HCT116 (cell line): ENCODE measurements at regions not wholly inside any gene's neighbourhood (a gene's known extent, or its start where the extent isn't known, plus 50 kb on each side); places are given as distances from the start of the nearest gene placed in this dataset.

Experiments
- ATAC-seq: fragments of 200-7000 bp; cut with Tn5 transposase; 2 replicates; pipeline ENCODE4 v1.9.1; 2020; ENCODE audit warnings: mild to moderate bottlenecking, moderate library complexity
- BruUV-seq: library from RNA; stranded (reverse); fragments of 400-500 nt; replicated peaks from 2 replicates; lab custom pipeline; 2021; lab: Mats Ljungman, UMichigan
- CTCF ChIA-PET: fragments of 300-600 bp; sonication (Branson Sonifier 250); formaldehyde crosslinking; loops from one replicate; lab custom pipeline; 2021; ENCODE audit warnings: antibody characterized with exemption; lab: Charles Lee
- POLR2A ChIA-PET: fragments of 300-600, 350-600 bp; sonication (Branson Sonifier 250); formaldehyde crosslinking; loops from one replicate; lab custom pipeline; 2021; ENCODE audit warnings: antibody characterized with exemption; lab: Charles Lee
- RAD21 ChIA-PET, 2 experiments: fragments of 300-600 bp; sonication (Branson Sonifier 250); formaldehyde crosslinking; loops; one replicate each; lab custom pipeline; 2023; ENCODE audit warnings: low total read pairs in 2 of 2; ENCODE audit not compliant: uncharacterized antibody in 2 of 2, unreplicated experiment in 2 of 2, low non-redundant PET in 1 of 2; lab: Charles Lee
- DNase-seq: peaks from one replicate; pipeline ENCODE4 v3.0.0-alpha.2; 2010; ENCODE audit warnings: low read depth, low spot score
- H2AFZ ChIP-seq: fragments of 200-600 bp; shearing (Covaris generic), sonication (generic); 2 replicates; pipeline ENCODE4 v1.6.1; 2017; ENCODE audit warnings: low read depth, mixed run types, mixed read lengths, antibody characterized with exemption, low read length; ENCODE audit not compliant: poor library complexity, severe bottlenecking
- H3K27ac ChIP-seq: 2 replicates; pipeline ENCODE4 v1.5.1; 2012; ENCODE audit warnings: low read depth, low read length
- H3K27me3 ChIP-seq: fragments of 200-600 bp; sonication (generic); 2 replicates; pipeline ENCODE4 v1.6.1; 2016; ENCODE audit warnings: mixed run types, low read length, mixed read lengths; ENCODE audit not compliant: insufficient read depth
- H3K36me3 ChIP-seq, 2 experiments: fragments of 200-500 bp in 1 of 2; fragments of 200-600 bp in 1 of 2; sonication (Bioruptor generic) in 1 of 2; sonication (generic) in 1 of 2; 2 replicates each; pipeline versions ENCODE4 v1.5.1 to v1.6.1; 2014 to 2016; ENCODE audit warnings: low read length in 2 of 2, inconsistent platforms in 1 of 2, mixed read lengths in 1 of 2, mixed run types in 1 of 2; ENCODE audit not compliant: insufficient read depth in 2 of 2, control insufficient read depth in 1 of 2
- H3K4me1 ChIP-seq, 2 experiments: fragments of 200-600 bp in 1 of 2; sonication (generic) in 1 of 2; 2 replicates each; pipeline versions ENCODE4 v1.5.1 to v1.6.1; 2012 to 2017; ENCODE audit warnings: low read length in 2 of 2, inconsistent platforms in 1 of 2, mild to moderate bottlenecking in 1 of 2, mixed read lengths in 1 of 2, mixed run types in 1 of 2, moderate library complexity in 1 of 2; ENCODE audit not compliant: insufficient read depth in 2 of 2, control insufficient read depth in 1 of 2
- H3K4me2 ChIP-seq: fragments of 200-600 bp; sonication (generic); 2 replicates; pipeline ENCODE4 v1.6.1; 2017; ENCODE audit warnings: mixed run types, low read length, mixed read lengths
- H3K4me3 ChIP-seq, 2 experiments: fragments of 200-600 bp in 1 of 2; sonication (generic) in 1 of 2; replicated peaks in 1 of 2; 2 replicates each; pipeline ENCODE4 v1.5.1; 2011 to 2016; ENCODE audit warnings: low read length in 2 of 2, control low read depth in 1 of 2, low read depth in 1 of 2, mild to moderate bottlenecking in 1 of 2, mixed read lengths in 1 of 2, mixed run types in 1 of 2
- H3K79me2 ChIP-seq: fragments of 200-600 bp; sonication (generic); 2 replicates; pipeline ENCODE4 v1.6.1; 2017; ENCODE audit warnings: mild to moderate bottlenecking, mixed run types, low read length, moderate library complexity, mixed read lengths; ENCODE audit not compliant: insufficient read depth
- H3K9ac ChIP-seq: fragments of 200-600 bp; sonication (generic); 2 replicates; pipeline ENCODE4 v1.6.1; 2016; ENCODE audit warnings: low read length, mixed read lengths
- H3K9me2 ChIP-seq: fragments of 200-600 bp; sonication (generic), shearing (Covaris generic); 2 replicates; pipeline ENCODE4 v1.6.1; 2017; ENCODE audit warnings: mixed run types, mild to moderate bottlenecking, moderate library complexity; ENCODE audit not compliant: insufficient read depth
- H3K9me3 ChIP-seq, 2 experiments: fragments of 200-500 bp in 1 of 2; fragments of 200-600 bp in 1 of 2; sonication (Bioruptor generic) in 1 of 2; sonication (generic) in 1 of 2; 2 replicates each; pipeline ENCODE4 v1.6.1; 2014 to 2017; ENCODE audit warnings: low read length in 2 of 2, mixed read lengths in 2 of 2, inconsistent platforms in 1 of 2, low read depth in 1 of 2, mild to moderate bottlenecking in 1 of 2, mixed run types in 1 of 2, moderate library complexity in 1 of 2; ENCODE audit not compliant: control insufficient read depth in 1 of 2, insufficient read depth in 1 of 2
- H4K20me1 ChIP-seq: fragments of 200-600 bp; sonication (generic), shearing (Covaris generic); 2 replicates; pipeline ENCODE4 v1.6.1; 2017; ENCODE audit warnings: mixed run types, mild to moderate bottlenecking, moderate library complexity; ENCODE audit not compliant: insufficient read depth
- MAX ChIP-seq: IDR thresholded peaks from 2 replicates; pipeline ENCODE4 v1.6.1; 2012
- RAD21 ChIP-seq: IDR thresholded peaks from 2 replicates; pipeline ENCODE4 v1.6.1; 2012; ENCODE audit warnings: low read depth, mild to moderate bottlenecking
- intact Hi-C: fragments of 100-400 bp; cut with micrococcal nuclease; formaldehyde crosslinking; loops from 2 replicates; pipeline ENCODE4 v1.10.0; 2022
- TF ChIP-seq, protein P1 (sequence below), 3 experiments: fragments of 200-600 bp in 1 of 3; sonication (generic) in 1 of 3; IDR thresholded peaks in 2 of 3; conservative IDR thresholded peaks in 1 of 3; 2 replicates each; pipeline ENCODE4 v1.5.1; 2012 to 2017; ENCODE audit warnings: low read depth in 2 of 3, low read length in 2 of 3, antibody characterized with exemption in 1 of 3, borderline replicate concordance in 1 of 3, control low read depth in 1 of 3, mild to moderate bottlenecking in 1 of 3, mixed read lengths in 1 of 3, mixed run types in 1 of 3, moderate library complexity in 1 of 3; ENCODE audit not compliant: insufficient read depth in 1 of 3

- intact Hi-C loops: loop anchor here (5.0 kb wide), 1 partner anchor 35 kb away; no protein-coding TSS in a partner anchor
- POLR2A ChIA-PET: no interaction called here
- ATAC-seq: peak; percentile 57; the same call in 1 of the 2 replicates
Observed at GRCh38 chr9:92242260-92243136, 51.0 kb downstream of the IARS1 start.

More at GRCh38 chr9:92242260-92243136, 51.0 kb downstream of the IARS1 start:
- DNase-seq: no peak
- no peaks in the 10 kb centered on the region for H3K9me3 ChIP-seq
- H3K4me3 ChIP-seq: no peak overlapping the region
- no peak overlapping the region for H2AFZ ChIP-seq
- no peak overlapping the region for H3K27ac ChIP-seq
- peaks cover 65 to 93% of the 10 kb centered on the region in 2 experiments for H3K36me3 ChIP-seq
- no peaks in the 10 kb centered on the region for H4K20me1 ChIP-seq
- no peak overlapping the region for H3K9ac ChIP-seq
- ChIA-PET CTCF (interaction anchor here (1.7 kb wide), 1 partner anchor 103 kb away, joined by 12 read pairs; no protein-coding TSS in a partner anchor), RAD21 (no interaction called here)
- BruUV-seq: TSS peak; percentile 4
- peaks cover 18% of the 10 kb centered on the region; the same call in 1 of the 2 replicates for H3K79me2 ChIP-seq
- H3K27me3 ChIP-seq: no peaks in the 10 kb centered on the region
- no peak overlapping the region for H3K4me2 ChIP-seq
- TF ChIP-seq MAX (no peak), RAD21 (no peak; the same call in 1 of the 2 replicates)
- TF ChIP-seq, protein P1, sequence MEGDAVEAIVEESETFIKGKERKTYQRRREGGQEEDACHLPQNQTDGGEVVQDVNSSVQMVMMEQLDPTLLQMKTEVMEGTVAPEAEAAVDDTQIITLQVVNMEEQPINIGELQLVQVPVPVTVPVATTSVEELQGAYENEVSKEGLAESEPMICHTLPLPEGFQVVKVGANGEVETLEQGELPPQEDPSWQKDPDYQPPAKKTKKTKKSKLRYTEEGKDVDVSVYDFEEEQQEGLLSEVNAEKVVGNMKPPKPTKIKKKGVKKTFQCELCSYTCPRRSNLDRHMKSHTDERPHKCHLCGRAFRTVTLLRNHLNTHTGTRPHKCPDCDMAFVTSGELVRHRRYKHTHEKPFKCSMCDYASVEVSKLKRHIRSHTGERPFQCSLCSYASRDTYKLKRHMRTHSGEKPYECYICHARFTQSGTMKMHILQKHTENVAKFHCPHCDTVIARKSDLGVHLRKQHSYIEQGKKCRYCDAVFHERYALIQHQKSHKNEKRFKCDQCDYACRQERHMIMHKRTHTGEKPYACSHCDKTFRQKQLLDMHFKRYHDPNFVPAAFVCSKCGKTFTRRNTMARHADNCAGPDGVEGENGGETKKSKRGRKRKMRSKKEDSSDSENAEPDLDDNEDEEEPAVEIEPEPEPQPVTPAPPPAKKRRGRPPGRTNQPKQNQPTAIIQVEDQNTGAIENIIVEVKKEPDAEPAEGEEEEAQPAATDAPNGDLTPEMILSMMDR (IDR thresholded peaks at IDR 0.05 in 2 of 3, conservative IDR thresholded peaks at IDR 0.05 in 1 of 3; ENCODE audit: borderline replicate concordance in 1 of 3, insufficient read depth in 1 of 3, low read depth in 2 of 3, low read length in 2 of 3): peak in 1 of 3 experiments; percentile 14; a peak in 1 of 6 replicates
- H3K4me1 ChIP-seq: no peaks in the 10 kb centered on the region
- no peaks in the 10 kb centered on the region for H3K9me2 ChIP-seq
